ENCODE measurements at regions not wholly inside any gene's neighbourhood (a gene's known extent, or its start where the extent isn't known, plus 50 kb on each side); places are given as distances from the start of the nearest gene placed in this dataset.

- no peak for DNase-seq (ENCODE audit: low read depth in 4 of 4, low spot score in 3 of 4)
Measured at GRCh38 chr12:13692332-13692731, 289.1 kb downstream of the GRIN2B start.

GRCh38 chr12:13691598-13691997 lies 289.8 kb downstream of the GRIN2B start:
- no peak for DNase-seq (ENCODE audit: low read depth in 4 of 4, low spot score in 3 of 4)

- no peak for DNase-seq (ENCODE audit: low read depth in 4 of 4, low spot score in 3 of 4)
Measured at GRCh38 chr12:13687633-13688032, 293.8 kb downstream of the GRIN2B start.

- no peak for DNase-seq (ENCODE audit: low read depth in 4 of 4, low spot score in 3 of 4)
Measured at GRCh38 chr12:13686260-13686659, 295.1 kb downstream of the GRIN2B start.

- no peak for DNase-seq (ENCODE audit: low read depth in 4 of 4, low spot score in 3 of 4)
Measured at GRCh38 chr12:13680916-13681315, 300.5 kb downstream of the GRIN2B start.

- no peak for DNase-seq (ENCODE audit: low read depth in 4 of 4, low spot score in 3 of 4)
Measured at GRCh38 chr12:13676880-13677279, 304.5 kb downstream of the GRIN2B start.

- DNase-seq (ENCODE audit: low read depth in 4 of 4, low spot score in 3 of 4): no peak
Measured at GRCh38 chr12:13670285-13670866, 311.0 kb downstream of the GRIN2B start.

GRCh38 chr12:13668880-13669279 lies 312.5 kb downstream of the GRIN2B start:
- no peak for DNase-seq (ENCODE audit: low read depth in 4 of 4, low spot score in 3 of 4)

GRCh38 chr12:13666806-13667205 lies 314.6 kb downstream of the GRIN2B start:
- no peak for DNase-seq (ENCODE audit: low read depth in 4 of 4, low spot score in 3 of 4)

- DNase-seq (ENCODE audit: low read depth in 4 of 4, low spot score in 3 of 4): peak; percentile 16 to 57 (median 36)
Measured at GRCh38 chr12:13661005-13661887, 320.2 kb downstream of the GRIN2B start.

GRCh38 chr12:13654456-13654855 lies 326.9 kb downstream of the GRIN2B start:
- no peak for DNase-seq (ENCODE audit: low read depth in 4 of 4, low spot score in 3 of 4)

- DNase-seq (ENCODE audit: low read depth in 4 of 4, low spot score in 3 of 4): no peak
Measured at GRCh38 chr12:13652105-13652504, 329.3 kb downstream of the GRIN2B start.

GRCh38 chr12:13635709-13636108 lies 345.7 kb downstream of the GRIN2B start:
- no peak for DNase-seq (ENCODE audit: low read depth in 4 of 4, low spot score in 3 of 4)

GRCh38 chr12:13631873-13632272 lies 349.5 kb downstream of the GRIN2B start:
- DNase-seq (ENCODE audit: low read depth in 4 of 4, low spot score in 3 of 4): no peak

GRCh38 chr12:13630354-13630753 lies 351.0 kb downstream of the GRIN2B start:
- no peak for DNase-seq (ENCODE audit: low read depth in 4 of 4, low spot score in 3 of 4)

- DNase-seq (ENCODE audit: low read depth in 4 of 4, low spot score in 3 of 4): no peak
Measured at GRCh38 chr12:13628067-13628466, 353.3 kb downstream of the GRIN2B start.

- DNase-seq (ENCODE audit: low read depth in 4 of 4, low spot score in 3 of 4): no peak
Measured at GRCh38 chr12:13627536-13627935, 353.9 kb downstream of the GRIN2B start.

GRCh38 chr12:13613297-13613696 lies 368.1 kb downstream of the GRIN2B start:
- DNase-seq (ENCODE audit: low read depth in 4 of 4, low spot score in 3 of 4): no peak

- no peak for DNase-seq (ENCODE audit: low read depth in 4 of 4, low spot score in 3 of 4)
Measured at GRCh38 chr12:13609894-13610679, 371.3 kb downstream of the GRIN2B start.

- DNase-seq (ENCODE audit: low read depth in 4 of 4, low spot score in 3 of 4): no peak
Measured at GRCh38 chr12:13606290-13606689, 375.1 kb downstream of the GRIN2B start.

GRCh38 chr12:13603953-13604352 lies 377.4 kb downstream of the GRIN2B start:
- no peak for DNase-seq (ENCODE audit: low read depth in 4 of 4, low spot score in 3 of 4)

Measured in left renal pelvis (tissue), 4 donors.